GM12873 (cell line): ENCODE measurements at regions not wholly inside any gene's neighbourhood (a gene's known extent, or its start where the extent isn't known, plus 50 kb on each side); places are given as distances from the start of the nearest gene placed in this dataset.

Experiments used
- CTCF ChIP-seq: IDR thresholded peaks from 2 replicates; pipeline ENCODE4 v1.5.1; 2012; ENCODE audit warnings: low read depth, mild to moderate bottlenecking, moderate library complexity, low read length, control low read depth; ENCODE audit not compliant: insufficient read depth; ENCODE audit errors: missing control alignments

GRCh38 chr3:117191245-117191644 lies 481.7 kb downstream of the TUSC7 start:
- TF ChIP-seq CTCF = no peak

GRCh38 chr3:117192888-117193287 lies 483.3 kb downstream of the TUSC7 start:
- no peak for TF ChIP-seq CTCF

GRCh38 chr3:117193390-117193789 lies 483.8 kb downstream of the TUSC7 start:
- peak; percentile 21 for TF ChIP-seq CTCF

GRCh38 chr3:117195034-117195433 lies 485.5 kb downstream of the TUSC7 start:
- TF ChIP-seq CTCF = no peak

- TF ChIP-seq CTCF = no peak
These were observed 491.4 kb downstream of the TUSC7 start for GRCh38 chr3:117200962-117201361.

- TF ChIP-seq CTCF = no peak
These were observed 492.6 kb downstream of the TUSC7 start for GRCh38 chr3:117201901-117202774.

GRCh38 chr3:117217355-117217754 lies 507.8 kb downstream of the TUSC7 start:
- TF ChIP-seq CTCF = no peak
